ENCODE measurements at regions not wholly inside any gene's neighbourhood (a gene's known extent, or its start where the extent isn't known, plus 50 kb on each side); places are given as distances from the start of the nearest gene placed in this dataset.
"Not testable (repeated sequence)": the region's sequence is repeated elsewhere in the genome, so short reads cannot be mapped to it uniquely, and the experiment has no call there.

GRCh38 chr2:133624551-133624950, 56.3 kb upstream of the NCKAP5 start:
- no peak for FAIRE-seq

GRCh38 chr2:133627741-133628140, 59.5 kb upstream of the NCKAP5 start:
- no peak for FAIRE-seq

- FAIRE-seq = no peak
Measured at GRCh38 chr2:133633309-133633708, 65.0 kb upstream of the NCKAP5 start.

- no peak for FAIRE-seq
Measured at GRCh38 chr2:133633881-133634409, 65.7 kb upstream of the NCKAP5 start.

- no peak for FAIRE-seq
Measured at GRCh38 chr2:133635131-133635530, 66.9 kb upstream of the NCKAP5 start.

GRCh38 chr2:133636287-133636686, 68.0 kb upstream of the NCKAP5 start:
- no peak for FAIRE-seq

- FAIRE-seq = no peak
Measured at GRCh38 chr2:133640103-133640502, 71.8 kb upstream of the NCKAP5 start.

- FAIRE-seq = no peak
Measured at GRCh38 chr2:133641497-133641896, 73.2 kb upstream of the NCKAP5 start.

- no peak for FAIRE-seq
Measured at GRCh38 chr2:133641942-133642725, 73.9 kb upstream of the NCKAP5 start.

- no peak for FAIRE-seq
Measured at GRCh38 chr2:133642791-133643191, 74.5 kb upstream of the NCKAP5 start.

GRCh38 chr2:133643863-133644262, 75.6 kb upstream of the NCKAP5 start:
- no peak for FAIRE-seq

GRCh38 chr2:133644846-133645245, 76.6 kb upstream of the NCKAP5 start:
- no peak for FAIRE-seq

GRCh38 chr2:133647386-133647785, 79.1 kb upstream of the NCKAP5 start:
- not testable (repeated sequence) for FAIRE-seq

GRCh38 chr2:133651861-133652260, 83.6 kb upstream of the NCKAP5 start:
- FAIRE-seq = no peak

GRCh38 chr2:133652398-133652797, 84.1 kb upstream of the NCKAP5 start:
- FAIRE-seq = no peak

GRCh38 chr2:133653056-133653455, 84.8 kb upstream of the NCKAP5 start:
- FAIRE-seq = no peak

GRCh38 chr2:133654949-133655348, 86.7 kb upstream of the NCKAP5 start:
- no peak for FAIRE-seq

GRCh38 chr2:133655610-133656009, 87.3 kb upstream of the NCKAP5 start:
- no peak for FAIRE-seq

- no peak for FAIRE-seq
Measured at GRCh38 chr2:133657591-133657990, 89.3 kb upstream of the NCKAP5 start.

- FAIRE-seq = no peak
Measured at GRCh38 chr2:133658020-133658903, 90.0 kb upstream of the NCKAP5 start.

- FAIRE-seq = no peak
Measured at GRCh38 chr2:133660510-133660909, 92.2 kb upstream of the NCKAP5 start.

- FAIRE-seq = no peak
Measured at GRCh38 chr2:133661392-133661791, 93.1 kb upstream of the NCKAP5 start.

- no peak for FAIRE-seq
Measured at GRCh38 chr2:133666621-133667020, 98.4 kb upstream of the NCKAP5 start.

- FAIRE-seq = no peak
Measured at GRCh38 chr2:133667085-133667484, 98.8 kb upstream of the NCKAP5 start.
